NCI-H524 treated with DMSO at 0.1 percent for 48 hours (cell line): ENCODE measurements at regions not wholly inside any gene's neighbourhood (a gene's known extent, or its start where the extent isn't known, plus 50 kb on each side); places are given as distances from the start of the nearest gene placed in this dataset.

Experiments
- DNase-seq: peaks from one replicate; lab custom pipeline; 2025; lab: John Stamatoyannopoulos, UW

GRCh38 chr15:29601811-29602210 lies 220.5 kb downstream of the TJP1 start:
- no peak for DNase-seq

GRCh38 chr15:29600262-29600661 lies 222.0 kb downstream of the TJP1 start:
- no peak for DNase-seq

GRCh38 chr15:29596266-29596665 lies 226.0 kb downstream of the TJP1 start:
- no peak for DNase-seq

DNA sequence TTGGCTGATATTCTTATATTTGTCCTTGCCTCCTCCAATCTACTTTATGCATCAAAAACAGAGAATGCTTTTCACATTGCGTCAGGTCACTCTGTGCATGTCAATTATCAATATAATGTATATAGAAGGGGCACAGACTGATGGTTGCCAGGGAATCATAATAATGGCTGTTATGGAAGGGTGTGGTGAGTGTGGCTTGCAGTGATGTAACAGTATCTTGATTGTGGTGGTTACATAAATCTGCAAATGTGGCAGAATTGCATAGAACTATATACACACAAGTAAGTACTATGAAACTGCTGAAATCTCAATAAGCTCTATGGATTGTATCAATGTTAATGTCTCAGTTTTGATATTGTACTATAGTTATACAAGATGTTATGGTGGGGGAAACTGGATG lies 228.6 kb downstream of the TJP1 start:
- no peak for DNase-seq

DNA sequence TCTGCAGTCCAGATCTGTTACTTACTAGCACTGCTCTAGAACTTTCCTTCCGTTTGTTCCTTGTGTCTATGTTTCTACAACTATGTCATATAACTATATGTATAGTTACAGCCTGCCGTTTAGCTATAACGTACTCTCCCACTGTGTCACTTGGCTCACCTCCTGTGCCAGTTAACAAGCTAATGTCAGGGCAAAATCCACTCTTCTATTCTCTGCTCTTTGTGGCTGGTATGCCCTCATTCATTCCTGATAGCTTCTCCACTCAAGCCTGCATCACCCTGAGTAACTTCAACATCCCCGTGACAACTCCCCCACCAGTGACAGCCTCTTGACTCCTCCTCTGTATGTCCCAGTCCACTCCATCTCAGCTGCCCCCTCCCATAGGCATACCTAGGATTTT lies 229.2 kb downstream of the TJP1 start:
- DNase-seq, result no peak

DNA sequence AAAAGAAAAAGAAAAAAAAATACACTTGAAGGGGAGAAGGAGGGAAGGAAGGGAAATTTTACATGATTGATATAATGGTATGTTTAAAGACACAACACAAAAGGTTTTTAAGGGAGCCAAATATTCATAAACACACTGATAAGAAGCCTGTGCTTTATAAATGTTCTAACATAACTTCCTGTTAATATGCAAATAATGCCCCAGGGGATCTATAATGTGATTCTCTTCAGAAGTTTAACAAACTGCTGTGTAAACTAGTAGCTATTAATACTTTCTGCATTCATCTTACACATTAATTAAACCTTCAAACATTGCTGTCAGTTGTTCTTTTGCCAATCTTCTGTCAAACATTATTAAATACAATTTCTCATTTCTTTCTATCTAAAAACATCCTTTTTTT lies 231.6 kb downstream of the TJP1 start:
- no peak for DNase-seq

- DNase-seq, result no peak
Observed at GRCh38 chr15:29589975-29590374, 232.3 kb downstream of the TJP1 start.

- DNase-seq, result no peak
Observed at GRCh38 chr15:29589416-29589815, 232.9 kb downstream of the TJP1 start.

DNA sequence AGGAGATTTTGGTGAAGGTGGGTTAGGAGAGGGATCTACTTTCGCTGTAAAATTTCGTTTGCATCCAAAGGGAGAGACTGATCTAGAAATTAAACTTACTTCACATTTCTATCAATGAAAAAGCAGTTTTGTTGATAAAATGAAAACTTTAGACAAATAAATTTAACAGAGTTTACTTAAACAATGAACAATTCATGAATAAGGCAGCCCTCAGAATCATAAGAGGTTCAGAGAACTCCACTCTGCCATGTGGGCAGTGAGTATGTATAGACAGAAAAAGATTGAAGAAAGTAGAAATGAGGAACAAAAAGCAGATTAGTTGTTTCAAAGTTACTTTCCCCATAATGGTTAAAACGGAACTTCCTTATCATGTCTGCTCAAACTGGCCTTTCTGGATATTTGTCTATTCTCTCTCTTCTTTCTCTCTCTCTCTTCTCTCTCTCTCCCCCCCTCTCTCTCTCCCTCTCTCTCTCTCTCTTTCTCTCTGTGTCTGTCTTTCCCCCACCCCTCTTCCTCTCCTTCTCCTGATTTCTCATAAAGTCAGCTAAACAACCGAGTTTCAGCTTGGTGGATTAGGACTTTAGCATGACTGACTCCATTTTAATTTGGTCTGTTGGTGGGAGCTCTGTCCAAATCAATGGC lies 248.9 kb downstream of the TJP1 start:
- no peak for DNase-seq

DNA sequence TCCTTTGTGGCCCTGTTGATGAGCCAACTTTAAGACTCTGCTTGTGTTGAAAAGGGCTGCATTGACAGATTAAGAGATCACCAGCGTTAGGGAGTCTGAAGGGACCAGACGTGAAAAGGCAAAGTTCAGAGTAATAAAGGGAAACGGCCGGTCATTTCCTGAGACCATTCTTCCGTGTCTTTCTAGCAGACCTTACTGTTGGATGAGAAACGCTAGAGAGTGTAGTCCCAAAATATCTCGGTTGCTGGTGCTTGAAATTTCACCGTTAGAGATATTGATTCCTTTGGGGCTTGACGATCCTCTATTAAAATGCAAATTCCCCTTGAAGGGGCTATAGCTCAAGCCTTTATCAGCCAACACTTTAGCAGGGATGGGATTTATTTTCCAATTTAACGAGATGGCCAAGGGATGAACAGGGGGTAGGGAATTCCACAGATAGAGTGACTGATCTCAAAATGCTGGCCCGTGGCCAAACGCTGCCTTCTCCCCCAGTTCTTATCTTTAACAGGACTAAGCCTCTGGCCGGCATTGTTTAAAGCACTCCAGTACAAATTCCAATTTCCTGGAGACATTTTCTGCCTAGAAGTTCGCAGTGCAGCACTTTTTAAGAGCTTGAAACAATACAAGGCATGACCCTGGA lies 250.4 kb downstream of the TJP1 start:
- no peak for DNase-seq

- DNase-seq, result no peak
Observed at GRCh38 chr15:29570948-29571791, 251.1 kb downstream of the TJP1 start.

GRCh38 chr15:29570121-29570947 lies 251.9 kb downstream of the TJP1 start:
- no peak for DNase-seq

GRCh38 chr15:29569533-29570092 lies 252.7 kb downstream of the TJP1 start:
- no peak for DNase-seq

DNA sequence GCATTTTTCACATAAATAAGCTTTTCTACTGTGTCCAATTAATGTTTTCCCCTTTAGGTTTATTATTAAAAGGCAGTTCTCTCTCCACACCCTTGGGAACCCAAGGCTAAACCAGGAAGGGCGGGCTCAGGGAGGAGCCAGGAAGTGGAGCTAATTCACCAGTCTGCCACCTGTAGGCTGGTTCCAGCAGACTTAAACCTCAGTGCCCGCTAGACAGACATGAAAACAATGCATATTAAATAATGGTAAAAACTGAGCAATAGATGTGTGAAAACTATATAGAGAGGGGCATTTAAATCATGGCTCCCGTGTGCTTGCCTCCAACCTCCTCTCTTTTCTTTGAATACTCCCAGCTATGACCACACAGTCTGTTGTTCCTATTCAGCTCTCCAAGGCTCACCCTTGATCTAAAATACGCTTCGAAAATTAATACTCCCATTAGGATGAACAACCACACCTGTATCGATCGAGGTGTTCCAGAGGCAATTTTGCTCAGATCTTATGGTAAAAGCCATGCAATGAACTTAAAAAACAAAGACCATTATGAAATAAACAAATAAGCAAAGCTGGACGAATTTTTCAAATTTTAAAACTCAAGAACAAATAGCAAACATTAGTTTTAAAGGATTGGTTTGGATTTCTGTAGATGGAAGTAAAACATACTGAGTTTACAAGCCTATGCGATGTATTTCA lies 253.3 kb downstream of the TJP1 start:
- no peak for DNase-seq

DNA sequence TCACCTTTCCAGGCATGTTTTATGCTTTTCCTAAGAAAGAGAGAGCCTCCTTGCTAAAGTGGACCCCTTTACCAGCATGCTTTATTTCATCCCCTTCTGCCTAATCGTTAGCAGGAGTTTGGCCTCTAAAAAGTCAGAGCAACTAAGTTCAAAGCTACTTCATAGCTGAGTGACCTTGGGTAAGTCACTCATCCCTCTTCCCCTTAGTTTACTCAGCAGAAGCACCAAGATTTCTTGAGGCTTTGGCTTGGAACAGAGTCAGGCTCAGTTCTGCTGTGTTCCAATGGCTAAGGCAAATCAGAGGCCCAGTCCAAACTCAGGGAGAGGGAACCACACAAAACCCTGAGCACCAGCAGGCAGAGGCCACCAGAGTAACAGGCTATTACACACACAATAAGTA lies 254.9 kb downstream of the TJP1 start:
- no peak for DNase-seq

DNA sequence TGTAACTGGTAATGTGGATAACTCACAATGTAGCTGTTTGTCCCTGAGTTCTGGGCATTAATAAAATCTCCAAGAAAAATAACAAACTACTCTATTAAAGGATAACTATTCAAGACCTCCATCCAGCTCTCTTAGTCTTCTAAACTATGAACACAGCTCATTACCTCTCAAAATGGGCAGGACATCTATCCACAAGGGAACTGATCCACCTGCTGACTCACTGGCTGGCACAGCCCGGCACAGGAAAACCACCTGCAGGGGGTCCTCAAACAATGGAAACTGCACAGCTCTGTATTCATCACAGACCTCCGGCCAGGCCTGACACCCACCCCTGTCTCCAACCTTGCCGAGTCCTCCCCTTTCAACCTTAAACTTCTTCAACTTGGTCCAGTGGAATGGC lies 255.4 kb downstream of the TJP1 start:
- DNase-seq, result no peak

- DNase-seq, result no peak
Observed at GRCh38 chr15:29563112-29563511, 259.2 kb downstream of the TJP1 start.

- no peak for DNase-seq
Observed at GRCh38 chr15:29560896-29561295, 261.4 kb downstream of the TJP1 start.

DNA sequence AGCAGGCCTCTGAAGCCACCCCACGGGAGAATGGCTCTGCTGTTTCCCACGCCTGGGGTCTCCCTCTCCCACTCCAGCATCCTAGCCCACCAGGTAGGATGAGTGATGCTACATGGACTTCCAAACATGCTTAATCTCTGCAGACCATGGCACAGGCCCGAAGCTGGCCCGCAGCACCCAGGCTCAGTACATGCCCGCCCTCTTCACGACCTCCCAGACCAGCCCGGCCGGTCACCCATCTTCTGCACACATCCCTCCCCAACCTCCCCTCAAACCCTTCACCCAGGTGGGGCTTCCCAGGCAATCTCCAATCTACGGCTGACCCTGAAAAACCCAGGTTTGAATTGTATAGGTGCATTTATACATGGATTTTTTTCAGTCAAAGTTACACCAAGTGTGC lies 264.0 kb downstream of the TJP1 start:
- DNase-seq, result no peak

- no peak for DNase-seq
Observed at GRCh38 chr15:29557171-29557570, 265.1 kb downstream of the TJP1 start.

- DNase-seq, result no peak
Observed at GRCh38 chr15:29556380-29556779, 265.9 kb downstream of the TJP1 start.
